ENCODE measurements at regions not wholly inside any gene's neighbourhood (a gene's known extent, or its start where the extent isn't known, plus 50 kb on each side); places are given as distances from the start of the nearest gene placed in this dataset.

DNA sequence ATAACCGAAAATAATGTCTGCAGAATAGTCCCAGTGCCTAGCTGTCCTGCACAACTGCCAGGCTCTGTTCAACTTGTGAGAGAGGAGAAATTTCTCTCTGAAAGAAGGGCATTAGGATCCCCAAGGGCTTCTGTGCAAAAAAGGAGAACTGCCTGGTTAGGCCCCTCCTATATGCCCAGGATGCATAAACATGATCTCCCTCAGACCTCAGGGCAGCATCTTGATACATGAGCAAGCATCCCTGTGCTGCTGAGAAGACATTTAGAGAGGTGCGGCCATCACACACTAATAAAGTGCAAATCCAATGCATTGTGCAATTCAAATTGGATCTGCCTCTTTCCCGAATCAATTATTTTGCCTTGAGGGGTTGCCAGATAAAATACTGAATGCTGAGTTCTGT lies 553.6 kb downstream of the TNS3 start:
- Mint-ChIP-seq H3K9me3 (no peaks in the 10 kb centered on the region), H3K27ac (peak overlapping the region in 2 of 3 experiments; percentile 28 to 35), H3K4me1 (peaks cover 35% of the 10 kb centered on the region), H3K4me3 (no peak overlapping the region), H3K36me3 (ENCODE audit: low read depth) (no peaks in the 10 kb centered on the region), H3K27me3 (ENCODE audit: low read depth) (no peaks in the 10 kb centered on the region)
- TF ChIP-seq CTCF (IDR thresholded peaks at IDR 0.05; ENCODE audit: unreplicated experiment in 3 of 3), result no peak

DNA sequence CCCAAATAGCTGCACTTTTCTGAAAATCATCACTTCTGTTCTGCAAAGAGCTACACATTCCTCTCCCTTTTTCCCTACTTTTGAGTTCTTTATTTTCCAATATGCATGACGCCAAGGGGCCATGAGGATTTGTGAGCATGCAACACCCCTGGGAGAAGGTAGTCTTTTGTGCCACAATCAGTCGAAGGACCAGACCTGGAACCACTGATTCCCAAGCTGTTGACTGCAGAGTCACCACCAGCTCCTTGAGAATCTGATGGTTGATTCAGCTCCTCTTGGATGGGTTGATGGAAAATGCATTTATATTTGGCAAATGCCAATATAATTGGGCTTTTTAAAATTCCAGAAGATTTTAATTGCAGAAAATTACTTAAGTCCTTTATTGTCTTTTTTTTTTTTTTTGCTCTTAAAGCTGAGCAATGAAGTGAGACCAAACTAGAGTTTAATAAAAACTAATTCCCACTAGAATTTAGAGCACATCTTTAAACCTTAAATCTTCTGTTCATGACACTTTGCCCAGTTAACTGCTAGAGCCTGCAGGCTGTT lies 554.1 kb downstream of the TNS3 start:
- Mint-ChIP-seq H3K9me3 (peaks cover 2% of the 10 kb centered on the region), H3K27ac (peak overlapping the region in 1 of 3 experiments; percentile 35), H3K36me3 (ENCODE audit: low read depth) (no peaks in the 10 kb centered on the region), H3K27me3 (ENCODE audit: low read depth) (no peaks in the 10 kb centered on the region), H3K4me1 (peaks cover 35% of the 10 kb centered on the region), H3K4me3 (no peak overlapping the region)
- no peak for TF ChIP-seq CTCF (IDR thresholded peaks at IDR 0.05; ENCODE audit: unreplicated experiment in 3 of 3)

DNA sequence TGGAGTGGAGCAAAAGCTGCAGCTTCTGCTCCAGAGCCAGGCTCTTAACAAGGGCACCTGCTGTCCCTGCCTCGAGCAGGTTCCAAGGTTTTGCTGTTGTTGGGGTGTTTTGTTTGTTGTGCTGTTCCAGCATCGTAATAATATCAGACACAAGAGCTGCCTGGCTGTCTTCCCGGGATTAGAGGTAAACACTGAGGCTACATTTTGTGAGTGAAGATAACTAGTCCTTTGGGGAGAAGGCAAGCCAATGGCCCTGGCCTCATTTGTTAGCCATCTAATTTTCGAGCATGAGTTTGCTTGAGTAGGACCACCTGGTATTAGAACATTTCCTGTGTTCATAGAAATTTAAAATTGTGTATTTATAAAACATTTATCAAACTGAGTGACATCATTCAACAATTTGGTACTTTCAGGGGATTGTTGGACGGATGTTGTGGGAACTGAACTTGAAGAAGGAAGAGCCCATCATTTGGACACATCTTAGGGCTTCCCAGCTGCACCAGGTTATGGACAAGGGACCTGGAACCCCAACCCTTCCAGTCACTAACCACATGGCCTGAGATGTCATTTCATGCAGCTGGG lies 555.0 kb downstream of the TNS3 start:
- TF ChIP-seq CTCF (IDR thresholded peaks at IDR 0.05; ENCODE audit: unreplicated experiment in 3 of 3), result no peak
- Mint-ChIP-seq H3K4me1 (peaks cover 26% of the 10 kb centered on the region), H3K27ac (no peak overlapping the region), H3K9me3 (peaks cover 4% of the 10 kb centered on the region), H3K27me3 (ENCODE audit: low read depth) (no peaks in the 10 kb centered on the region), H3K4me3 (no peak overlapping the region), H3K36me3 (ENCODE audit: low read depth) (no peaks in the 10 kb centered on the region)

- no peak overlapping the region for H3K4me3 Mint-ChIP-seq
- no peak for TF ChIP-seq CTCF (IDR thresholded peaks at IDR 0.05; ENCODE audit: unreplicated experiment in 3 of 3)
- H3K9me3 Mint-ChIP-seq, result peaks cover 4% of the 10 kb centered on the region
- no peaks in the 10 kb centered on the region for H3K36me3 Mint-ChIP-seq (ENCODE audit: low read depth)
- H3K27ac Mint-ChIP-seq, result no peak overlapping the region
- no peaks in the 10 kb centered on the region for H3K27me3 Mint-ChIP-seq (ENCODE audit: low read depth)
- H3K4me1 Mint-ChIP-seq, result peaks cover 8% of the 10 kb centered on the region
Measured at GRCh38 chr7:47024991-47025390, 556.9 kb downstream of the TNS3 start.

- no peak overlapping the region for H3K27ac Mint-ChIP-seq
- peaks cover 5% of the 10 kb centered on the region for H3K9me3 Mint-ChIP-seq
- H3K27me3 Mint-ChIP-seq (ENCODE audit: low read depth), result no peaks in the 10 kb centered on the region
- H3K4me1 Mint-ChIP-seq, result peaks cover 5% of the 10 kb centered on the region
- H3K4me3 Mint-ChIP-seq, result no peak overlapping the region
- H3K36me3 Mint-ChIP-seq (ENCODE audit: low read depth), result no peaks in the 10 kb centered on the region
- TF ChIP-seq CTCF (IDR thresholded peaks at IDR 0.05; ENCODE audit: unreplicated experiment in 3 of 3), result no peak
Measured at GRCh38 chr7:47008461-47008860, 573.5 kb downstream of the TNS3 start.

- no peaks in the 10 kb centered on the region for H3K36me3 Mint-ChIP-seq (ENCODE audit: low read depth)
- no peaks in the 10 kb centered on the region for H3K27me3 Mint-ChIP-seq (ENCODE audit: low read depth)
- no peak overlapping the region for H3K4me3 Mint-ChIP-seq
Measured at GRCh38 chr7:47007471-47007870, 574.4 kb downstream of the TNS3 start.

More at GRCh38 chr7:47007471-47007870, 574.4 kb downstream of the TNS3 start:
- no peak for TF ChIP-seq CTCF (IDR thresholded peaks at IDR 0.05; ENCODE audit: unreplicated experiment in 3 of 3)
- peaks cover 5% of the 10 kb centered on the region for H3K9me3 Mint-ChIP-seq
- H3K27ac Mint-ChIP-seq, result no peak overlapping the region
- H3K4me1 Mint-ChIP-seq, result peaks cover 5% of the 10 kb centered on the region

Measured in nephron (organoid).